ENCODE measurements at regions not wholly inside any gene's neighbourhood (a gene's known extent, or its start where the extent isn't known, plus 50 kb on each side); places are given as distances from the start of the nearest gene placed in this dataset.
"Not testable (repeated sequence)": the region's sequence is repeated elsewhere in the genome, so short reads cannot be mapped to it uniquely, and the experiment has no call there.

GRCh38 chr18:8979258-8979988 is 123.1 kb upstream of the NDUFV2 start:
- no peaks in the 10 kb centered on the region for H3K27me3 Mint-ChIP-seq
- H3K27ac Mint-ChIP-seq: no peak overlapping the region
- DNase-seq: no peak
- no peaks in the 10 kb centered on the region for H3K36me3 Mint-ChIP-seq (ENCODE audit: low read depth)
- no peak overlapping the region for H3K4me3 Mint-ChIP-seq
- no peaks in the 10 kb centered on the region for H3K9me3 Mint-ChIP-seq
- no peak for ATAC-seq
- H3K4me1 Mint-ChIP-seq: peaks cover 2% of the 10 kb centered on the region

GRCh38 chr18:8980496-8980895 is 122.0 kb upstream of the NDUFV2 start:
- no peak overlapping the region for H3K27ac Mint-ChIP-seq
- H3K9me3 Mint-ChIP-seq: no peaks in the 10 kb centered on the region
- peaks cover 2% of the 10 kb centered on the region for H3K4me1 Mint-ChIP-seq
- ATAC-seq: no peak
- DNase-seq: no peak
- no peaks in the 10 kb centered on the region for H3K36me3 Mint-ChIP-seq (ENCODE audit: low read depth)
- H3K27me3 Mint-ChIP-seq: no peaks in the 10 kb centered on the region
- no peak overlapping the region for H3K4me3 Mint-ChIP-seq

- no peak for ATAC-seq
Measured at GRCh38 chr18:8980918-8981317, 121.6 kb upstream of the NDUFV2 start.

GRCh38 chr18:8982416-8983183 is 119.9 kb upstream of the NDUFV2 start:
- H3K9me3 Mint-ChIP-seq: no peaks in the 10 kb centered on the region
- H3K4me1 Mint-ChIP-seq: peaks cover 2% of the 10 kb centered on the region
- DNase-seq (no peak), ATAC-seq (no peak)
- no peaks in the 10 kb centered on the region for H3K36me3 Mint-ChIP-seq (ENCODE audit: low read depth)
- H3K27ac Mint-ChIP-seq: no peak overlapping the region
- no peak overlapping the region for H3K4me3 Mint-ChIP-seq
- H3K27me3 Mint-ChIP-seq: no peaks in the 10 kb centered on the region

More at GRCh38 chr18:8980918-8981317, 121.6 kb upstream of the NDUFV2 start:
- Mint-ChIP-seq H3K36me3 (ENCODE audit: low read depth) (no peaks in the 10 kb centered on the region), H3K4me1 (peaks cover 2% of the 10 kb centered on the region), H3K4me3 (no peak overlapping the region), H3K27me3 (no peaks in the 10 kb centered on the region), H3K27ac (no peak overlapping the region), H3K9me3 (no peaks in the 10 kb centered on the region)
- DNase-seq: no peak

- Mint-ChIP-seq H3K27me3 (no peaks in the 10 kb centered on the region), H3K36me3 (ENCODE audit: low read depth) (no peaks in the 10 kb centered on the region), H3K4me1 (peaks cover 2% of the 10 kb centered on the region), H3K4me3 (no peak overlapping the region), H3K27ac (no peak overlapping the region), H3K9me3 (no peaks in the 10 kb centered on the region)
- DNase-seq: no peak
- no peak for ATAC-seq
Measured at GRCh38 chr18:8983195-8983594, 119.3 kb upstream of the NDUFV2 start.

GRCh38 chr18:8984131-8984721 is 118.3 kb upstream of the NDUFV2 start:
- no peaks in the 10 kb centered on the region for H3K4me1 Mint-ChIP-seq
- no peak for DNase-seq
- no peak overlapping the region for H3K27ac Mint-ChIP-seq
- peaks cover 4% of the 10 kb centered on the region for H3K27me3 Mint-ChIP-seq
- no peak for ATAC-seq
- no peaks in the 10 kb centered on the region for H3K9me3 Mint-ChIP-seq
- no peaks in the 10 kb centered on the region for H3K36me3 Mint-ChIP-seq (ENCODE audit: low read depth)
- H3K4me3 Mint-ChIP-seq: no peak overlapping the region

- DNase-seq (no peak), ATAC-seq (no peak)
- no peaks in the 10 kb centered on the region for H3K9me3 Mint-ChIP-seq
- H3K27me3 Mint-ChIP-seq: peaks cover 11% of the 10 kb centered on the region
- H3K4me3 Mint-ChIP-seq: no peak overlapping the region
- no peaks in the 10 kb centered on the region for H3K36me3 Mint-ChIP-seq (ENCODE audit: low read depth)
- no peak overlapping the region for H3K27ac Mint-ChIP-seq
- H3K4me1 Mint-ChIP-seq: no peaks in the 10 kb centered on the region
Measured at GRCh38 chr18:8987241-8987640, 115.3 kb upstream of the NDUFV2 start.

- Mint-ChIP-seq H3K27me3 (peaks cover 11% of the 10 kb centered on the region), H3K4me3 (no peak overlapping the region), H3K9me3 (no peaks in the 10 kb centered on the region), H3K4me1 (no peaks in the 10 kb centered on the region), H3K27ac (no peak overlapping the region), H3K36me3 (ENCODE audit: low read depth) (no peaks in the 10 kb centered on the region)
- ATAC-seq: peak; percentile 78
- DNase-seq: peak; percentile 59
Measured at GRCh38 chr18:8988260-8988871, 114.1 kb upstream of the NDUFV2 start.

- Mint-ChIP-seq H3K27ac (no peak overlapping the region), H3K4me3 (no peak overlapping the region), H3K9me3 (no peaks in the 10 kb centered on the region), H3K4me1 (no peaks in the 10 kb centered on the region), H3K36me3 (ENCODE audit: low read depth) (no peaks in the 10 kb centered on the region), H3K27me3 (peaks cover 11% of the 10 kb centered on the region)
- DNase-seq: no peak
- no peak for ATAC-seq
Measured at GRCh38 chr18:8989017-8989416, 113.5 kb upstream of the NDUFV2 start.

GRCh38 chr18:8989855-8990254 is 112.6 kb upstream of the NDUFV2 start:
- no peaks in the 10 kb centered on the region for H3K9me3 Mint-ChIP-seq
- DNase-seq: no peak
- H3K4me1 Mint-ChIP-seq: no peaks in the 10 kb centered on the region
- H3K4me3 Mint-ChIP-seq: no peak overlapping the region
- peaks cover 11% of the 10 kb centered on the region for H3K27me3 Mint-ChIP-seq
- H3K27ac Mint-ChIP-seq: no peak overlapping the region
- ATAC-seq: no peak
- H3K36me3 Mint-ChIP-seq (ENCODE audit: low read depth): no peaks in the 10 kb centered on the region

- H3K36me3 Mint-ChIP-seq (ENCODE audit: low read depth): no peaks in the 10 kb centered on the region
- DNase-seq: no peak
- ATAC-seq: no peak
- H3K4me1 Mint-ChIP-seq: no peaks in the 10 kb centered on the region
- no peak overlapping the region for H3K4me3 Mint-ChIP-seq
- H3K27ac Mint-ChIP-seq: no peak overlapping the region
- H3K27me3 Mint-ChIP-seq: peaks cover 11% of the 10 kb centered on the region
- H3K9me3 Mint-ChIP-seq: no peaks in the 10 kb centered on the region
Measured at GRCh38 chr18:8990276-8991031, 112.0 kb upstream of the NDUFV2 start.

GRCh38 chr18:8991155-8991554 is 111.3 kb upstream of the NDUFV2 start:
- Mint-ChIP-seq H3K4me1 (peaks cover 3% of the 10 kb centered on the region), H3K4me3 (no peak overlapping the region), H3K9me3 (no peaks in the 10 kb centered on the region), H3K36me3 (ENCODE audit: low read depth) (no peaks in the 10 kb centered on the region), H3K27ac (no peak overlapping the region), H3K27me3 (peaks cover 15% of the 10 kb centered on the region)
- ATAC-seq (no peak), DNase-seq (no peak)

GRCh38 chr18:8992500-8992899 is 110.0 kb upstream of the NDUFV2 start:
- not testable (repeated sequence) for H3K27ac Mint-ChIP-seq; ATAC-seq; H3K4me3 Mint-ChIP-seq; H3K9me3 Mint-ChIP-seq; DNase-seq; H3K36me3 Mint-ChIP-seq (ENCODE audit: low read depth); H3K4me1 Mint-ChIP-seq
- peaks cover 15% of the 10 kb centered on the region for H3K27me3 Mint-ChIP-seq

- Mint-ChIP-seq H3K27ac (no peak overlapping the region), H3K4me3 (no peak overlapping the region), H3K36me3 (ENCODE audit: low read depth) (no peaks in the 10 kb centered on the region), H3K27me3 (peaks cover 17% of the 10 kb centered on the region), H3K9me3 (no peaks in the 10 kb centered on the region), H3K4me1 (peaks cover 3% of the 10 kb centered on the region)
- no peak for ATAC-seq
- DNase-seq: no peak
Measured at GRCh38 chr18:8994603-8995002, 107.9 kb upstream of the NDUFV2 start.

All from activated naive CD8-positive, alpha-beta T cell treated with anti-CD3 and anti-CD28 coated beads, Interleukin-2, amount 50 U/mL, for 24 hours (primary cell).